Muscle layer of duodenum (tissue), 2 donors: ENCODE measurements at regions not wholly inside any gene's neighbourhood (a gene's known extent, or its start where the extent isn't known, plus 50 kb on each side); places are given as distances from the start of the nearest gene placed in this dataset.

ENCODE experiments used
- H3K27ac ChIP-seq: one replicate; pipeline ENCODE4 v1.7.0; 2013; ENCODE audit warnings: mild to moderate bottlenecking, low read length
- H3K27me3 ChIP-seq: one replicate; pipeline ENCODE4 v1.7.0; 2013; ENCODE audit warnings: low read depth, mild to moderate bottlenecking, control low read depth, low read length
- H3K36me3 ChIP-seq, 2 donors: one replicate each; pipeline ENCODE4 v1.7.0; 2013; ENCODE audit warnings: low read length in 2 of 2, control low read depth in 1 of 2, mild to moderate bottlenecking in 1 of 2; ENCODE audit not compliant: insufficient read depth in 2 of 2, control insufficient read depth in 1 of 2
- H3K4me1 ChIP-seq, 2 donors: one replicate each; pipeline ENCODE4 v1.7.0; 2013; ENCODE audit warnings: low read length in 2 of 2, mild to moderate bottlenecking in 2 of 2, control low read depth in 1 of 2, moderate library complexity in 1 of 2; ENCODE audit not compliant: insufficient read depth in 2 of 2, control insufficient read depth in 1 of 2
- H3K4me3 ChIP-seq, 2 donors: one replicate each; pipeline ENCODE4 v1.7.0; 2013; ENCODE audit warnings: low read length in 2 of 2, low read depth in 1 of 2, mild to moderate bottlenecking in 1 of 2
- H3K9me3 ChIP-seq, 2 donors: one replicate each; pipeline ENCODE4 v1.7.0; 2013; ENCODE audit warnings: low read length in 2 of 2, control low read depth in 1 of 2, mild to moderate bottlenecking in 1 of 2; ENCODE audit not compliant: control insufficient read depth in 1 of 2
- donor health status: healthy.

DNA sequence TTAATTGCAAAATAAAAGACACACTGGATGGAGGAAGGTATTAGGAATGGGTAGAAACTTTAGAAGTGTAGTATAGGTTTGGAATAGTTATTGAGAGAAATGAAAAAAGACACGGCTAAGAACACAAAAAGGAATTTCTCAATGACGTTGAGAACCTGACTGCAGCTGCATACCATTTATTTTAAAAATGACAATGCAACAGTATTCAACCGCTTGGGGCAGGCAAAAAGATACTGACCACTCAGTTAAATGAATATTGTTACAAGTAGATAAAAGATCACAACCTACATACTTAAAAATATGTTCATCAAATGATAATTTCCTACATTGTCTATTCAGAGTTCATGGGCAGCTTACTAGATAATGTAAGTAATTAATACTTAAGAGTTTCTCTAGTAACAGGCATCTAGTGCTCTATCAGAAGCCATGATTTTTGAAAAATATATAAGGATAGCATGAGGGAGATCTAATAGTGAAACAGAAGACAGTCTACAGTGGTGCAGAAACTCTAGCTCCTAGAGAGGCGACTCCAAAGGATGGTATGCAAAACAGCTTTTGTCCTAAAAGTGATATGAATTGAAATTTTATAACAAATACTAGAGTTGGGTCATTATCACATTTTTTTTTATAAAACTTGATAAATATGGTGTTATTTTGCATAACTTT is 216.2 kb upstream of the VEGFC start:
- Histone ChIP-seq H3K36me3 (no peaks in the 10 kb centered on the region), H3K4me1 (no peaks in the 10 kb centered on the region), H3K9me3 (peaks cover 5 to 10% of the 10 kb centered on the region in 2 donors), H3K27me3 (no peaks in the 10 kb centered on the region), H3K27ac (no peak overlapping the region), H3K4me3 (no peak overlapping the region)

DNA sequence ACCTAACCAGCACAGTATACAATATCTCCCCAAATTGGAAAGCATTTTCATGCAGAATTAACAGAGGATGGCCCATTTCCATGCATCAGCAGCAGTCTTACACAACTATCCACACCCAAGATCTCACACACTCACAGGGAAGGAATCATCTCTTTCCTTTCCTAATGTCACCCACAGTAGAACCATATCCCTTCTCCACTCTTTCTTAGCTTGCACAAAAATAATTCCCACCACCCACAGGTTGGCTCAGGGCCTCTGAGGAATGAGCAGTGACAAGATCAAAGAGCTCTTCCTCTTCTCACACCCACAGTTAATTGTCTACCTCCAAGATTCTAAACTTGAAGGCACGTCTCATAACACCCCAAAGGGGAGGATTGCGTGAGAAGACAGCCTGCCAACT is 217.7 kb upstream of the VEGFC start:
- Histone ChIP-seq H3K9me3 (peaks cover 5 to 11% of the 10 kb centered on the region in 2 donors), H3K27ac (no peak overlapping the region), H3K4me1 (no peaks in the 10 kb centered on the region), H3K4me3 (no peak overlapping the region), H3K36me3 (no peaks in the 10 kb centered on the region), H3K27me3 (no peaks in the 10 kb centered on the region)

DNA sequence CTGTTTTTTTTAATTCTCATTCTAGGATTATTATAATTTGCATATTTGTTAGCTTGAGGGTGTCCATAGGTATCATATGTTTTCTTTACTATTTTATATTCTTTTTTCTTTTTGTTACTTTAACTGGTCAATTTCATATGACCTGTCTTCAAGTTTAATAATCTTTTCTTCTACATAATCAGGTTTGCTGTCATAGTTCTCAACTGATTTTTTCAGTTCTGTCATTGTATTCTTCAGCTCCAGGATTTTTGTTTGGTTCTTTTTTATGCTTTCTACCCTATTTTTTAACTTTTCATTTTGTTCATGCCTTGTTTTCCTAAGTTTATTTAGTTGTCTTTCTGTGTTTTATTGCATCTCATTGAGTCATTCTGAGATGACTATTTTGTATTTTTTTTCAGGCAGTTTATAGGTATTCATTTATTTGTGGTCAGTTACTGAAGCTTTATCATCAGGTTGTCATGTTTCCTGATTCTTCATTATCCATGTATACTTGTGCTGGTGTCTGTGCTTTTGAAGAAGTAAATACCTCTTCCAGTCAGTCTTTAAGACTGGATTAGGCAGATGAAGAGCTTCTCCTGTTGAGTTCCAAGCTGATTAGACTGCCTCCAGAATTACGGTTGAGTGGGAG is 220.3 kb upstream of the VEGFC start:
- Histone ChIP-seq H3K27ac (no peak overlapping the region), H3K4me1 (no peaks in the 10 kb centered on the region), H3K36me3 (no peaks in the 10 kb centered on the region), H3K4me3 (no peak overlapping the region), H3K27me3 (no peaks in the 10 kb centered on the region), H3K9me3 (peaks cover 5 to 11% of the 10 kb centered on the region in 2 donors)

DNA sequence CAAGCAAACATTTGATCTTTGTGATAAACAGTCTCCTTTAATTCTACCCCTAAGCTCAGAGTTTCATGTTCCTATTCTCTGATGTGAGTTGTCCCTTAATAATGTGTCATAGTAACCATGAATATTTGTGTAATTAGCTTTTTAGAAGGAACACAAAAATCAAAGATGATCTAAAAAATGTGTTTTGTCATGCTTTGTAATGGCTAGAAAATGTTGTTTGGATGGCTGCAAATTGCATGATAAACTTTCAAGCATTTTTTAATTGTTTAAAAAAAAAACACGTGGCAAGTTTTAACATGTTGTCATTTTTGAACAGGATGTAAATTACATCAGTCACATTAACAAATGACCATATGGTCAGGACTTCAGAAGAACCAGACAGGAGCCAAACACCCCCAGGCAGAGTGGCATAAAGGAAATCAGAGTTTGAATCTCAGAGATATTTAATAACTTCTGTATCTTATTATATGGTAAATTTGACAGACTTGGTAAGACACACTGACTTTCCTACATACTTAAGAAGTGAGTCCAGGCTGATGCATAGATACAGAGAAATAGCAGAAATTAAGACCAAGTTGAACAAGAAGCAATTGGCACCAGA is 223.9 kb upstream of the VEGFC start:
- H3K27ac ChIP-seq: no peak overlapping the region
- no peaks in the 10 kb centered on the region for H3K27me3 ChIP-seq
- H3K4me3 ChIP-seq: no peak overlapping the region
- no peaks in the 10 kb centered on the region for H3K36me3 ChIP-seq
- no peaks in the 10 kb centered on the region for H3K4me1 ChIP-seq
- H3K9me3 ChIP-seq: peaks cover 5 to 14% of the 10 kb centered on the region in 2 donors

DNA sequence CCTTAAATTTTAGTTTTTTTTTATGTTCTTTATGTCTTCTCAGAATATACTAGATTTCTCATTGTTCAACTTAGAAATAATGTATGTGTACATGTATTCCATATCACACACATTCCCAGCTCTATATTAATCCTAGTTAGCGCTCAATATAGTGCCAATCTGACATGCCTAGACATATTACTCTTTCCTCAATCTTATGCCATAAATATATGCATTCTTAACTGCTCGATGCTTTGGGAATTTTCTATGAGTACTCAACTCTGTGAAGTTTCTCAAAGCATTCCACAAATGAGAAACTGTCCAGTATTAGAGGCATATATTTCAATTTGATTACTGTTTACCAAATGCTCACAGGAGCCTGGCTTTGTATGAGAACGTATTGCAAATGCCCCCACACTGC is 231.2 kb upstream of the VEGFC start:
- Histone ChIP-seq H3K9me3 (peaks cover 0 to 2% of the 10 kb centered on the region in 2 donors), H3K27me3 (no peaks in the 10 kb centered on the region), H3K4me3 (no peak overlapping the region), H3K36me3 (no peaks in the 10 kb centered on the region), H3K27ac (no peak overlapping the region), H3K4me1 (no peaks in the 10 kb centered on the region)

DNA sequence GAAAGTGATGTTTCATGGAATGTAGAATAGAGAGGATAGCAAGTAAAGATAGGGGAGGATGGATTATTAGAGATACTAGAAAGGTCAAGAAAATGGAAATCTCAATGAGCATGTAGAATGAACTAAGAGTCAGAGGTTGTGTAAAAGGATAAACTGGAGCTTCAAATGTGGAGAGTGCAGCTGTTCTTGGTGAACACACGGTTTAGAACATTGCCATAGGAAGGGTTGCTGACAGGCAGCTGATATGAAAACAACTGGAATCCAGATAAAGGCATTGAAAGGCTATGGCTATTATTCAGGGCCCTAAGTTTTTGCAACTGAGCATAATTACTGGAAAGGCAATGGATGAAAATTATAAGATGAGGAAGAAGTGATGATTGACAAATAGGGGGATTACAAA is 239.6 kb upstream of the VEGFC start:
- H3K36me3 ChIP-seq: no peaks in the 10 kb centered on the region
- no peak overlapping the region for H3K27ac ChIP-seq
- H3K4me3 ChIP-seq: no peak overlapping the region
- no peaks in the 10 kb centered on the region for H3K27me3 ChIP-seq
- no peaks in the 10 kb centered on the region for H3K4me1 ChIP-seq
- no peaks in the 10 kb centered on the region for H3K9me3 ChIP-seq

DNA sequence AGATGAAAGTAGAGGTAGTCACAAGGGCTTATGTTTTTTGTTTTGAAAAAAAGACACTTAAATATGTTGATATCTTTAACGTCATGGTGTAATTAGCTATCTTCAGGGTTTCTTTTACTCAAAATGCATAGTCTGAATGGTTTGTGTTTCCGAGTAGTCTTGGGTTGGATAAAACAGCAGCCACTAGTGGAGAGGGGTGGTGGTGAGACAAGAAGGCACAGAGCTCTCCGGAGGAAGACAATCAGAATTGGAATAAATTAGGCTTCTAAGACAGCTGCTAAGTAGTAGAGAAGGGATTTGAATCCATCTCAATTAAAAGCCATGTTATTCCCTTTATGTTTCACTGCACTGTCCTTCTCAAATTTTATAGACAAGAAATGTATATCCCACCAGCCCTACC is 240.4 kb upstream of the VEGFC start:
- H3K4me1 ChIP-seq: no peaks in the 10 kb centered on the region
- H3K27ac ChIP-seq: no peak overlapping the region
- H3K27me3 ChIP-seq: no peaks in the 10 kb centered on the region
- no peaks in the 10 kb centered on the region for H3K9me3 ChIP-seq
- H3K36me3 ChIP-seq: no peaks in the 10 kb centered on the region
- H3K4me3 ChIP-seq: no peak overlapping the region

DNA sequence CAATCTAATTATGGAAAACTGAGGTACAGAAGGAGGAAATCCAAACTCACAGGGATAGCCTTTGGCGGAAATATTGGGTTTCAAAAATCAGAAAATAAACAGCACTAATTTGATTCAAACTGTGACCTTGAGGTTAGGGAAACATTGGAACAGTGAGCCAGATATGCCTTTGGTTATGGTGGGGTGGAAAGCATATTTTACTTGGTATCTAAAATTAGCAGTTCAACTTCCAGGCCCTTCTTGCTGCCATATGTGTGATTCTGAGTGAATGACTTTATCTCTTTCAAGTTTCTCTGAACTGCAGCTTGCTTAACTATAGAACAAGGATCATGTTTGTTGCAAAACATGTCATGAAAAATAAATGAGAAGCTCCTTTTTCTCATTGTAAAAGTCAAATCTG is 240.9 kb upstream of the VEGFC start:
- Histone ChIP-seq H3K4me3 (no peak overlapping the region), H3K4me1 (no peaks in the 10 kb centered on the region), H3K9me3 (no peaks in the 10 kb centered on the region), H3K27ac (no peak overlapping the region), H3K27me3 (no peaks in the 10 kb centered on the region), H3K36me3 (no peaks in the 10 kb centered on the region)

DNA sequence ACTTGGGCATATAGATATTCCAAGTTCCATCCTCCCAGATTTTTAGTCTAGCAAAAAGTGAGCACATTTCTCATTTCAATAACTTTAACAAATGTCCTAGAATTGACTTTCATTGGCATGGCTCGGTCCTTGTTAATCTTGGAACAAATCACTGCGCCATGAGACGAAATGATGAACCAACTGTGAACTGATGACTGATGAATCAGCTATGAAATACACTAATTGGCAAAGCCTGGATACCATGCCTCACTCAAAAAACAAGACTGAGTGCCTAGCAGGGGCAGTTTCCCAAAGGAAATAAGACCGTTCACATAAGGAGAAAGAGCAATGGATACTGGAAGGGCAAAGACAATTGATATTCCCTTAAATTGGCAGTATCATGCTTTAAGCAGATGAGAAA is 248.6 kb upstream of the VEGFC start:
- no peaks in the 10 kb centered on the region for H3K27me3 ChIP-seq
- H3K27ac ChIP-seq: no peak overlapping the region
- H3K9me3 ChIP-seq: no peaks in the 10 kb centered on the region
- H3K36me3 ChIP-seq: no peaks in the 10 kb centered on the region
- H3K4me3 ChIP-seq: no peak overlapping the region
- no peaks in the 10 kb centered on the region for H3K4me1 ChIP-seq

DNA sequence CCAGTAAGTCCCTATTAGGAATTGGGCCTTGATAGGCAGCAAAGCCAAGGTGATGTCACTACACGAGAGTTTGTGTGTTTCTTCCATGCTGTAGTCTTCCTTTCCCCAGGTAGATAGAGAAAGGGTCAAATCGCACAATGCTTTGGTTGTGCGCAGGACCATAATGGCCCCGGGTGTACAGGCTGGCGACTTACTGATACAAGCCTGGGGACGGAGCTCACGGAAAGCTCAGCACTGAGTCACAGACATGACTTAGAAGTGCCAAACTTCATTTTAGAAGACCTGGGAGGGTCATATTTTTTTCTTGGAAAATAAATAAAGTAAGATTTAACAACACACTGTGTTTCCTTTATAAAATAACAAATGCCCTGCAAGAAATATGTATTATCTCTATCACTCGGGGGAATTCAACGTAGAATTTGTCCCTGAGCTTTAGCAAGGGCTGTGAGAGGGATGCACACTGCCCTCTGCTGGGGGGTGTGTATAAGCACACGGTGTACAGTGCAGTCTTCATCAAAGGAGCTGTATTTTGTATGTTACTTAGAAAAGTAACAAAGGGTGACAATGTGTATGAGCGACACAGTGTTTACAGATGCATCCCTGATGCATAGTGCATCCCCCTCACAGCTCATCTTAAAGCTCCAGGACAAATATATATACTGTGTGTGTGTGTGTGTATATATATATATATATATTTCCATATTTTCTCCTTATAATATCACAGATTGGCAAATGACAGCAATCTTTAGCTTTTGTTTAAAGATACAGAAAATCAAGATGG is 254.5 kb upstream of the VEGFC start:
- no peaks in the 10 kb centered on the region for H3K4me1 ChIP-seq
- H3K36me3 ChIP-seq: no peaks in the 10 kb centered on the region
- no peaks in the 10 kb centered on the region for H3K27me3 ChIP-seq
- H3K9me3 ChIP-seq: no peaks in the 10 kb centered on the region
- no peak overlapping the region for H3K4me3 ChIP-seq
- no peak overlapping the region for H3K27ac ChIP-seq

DNA sequence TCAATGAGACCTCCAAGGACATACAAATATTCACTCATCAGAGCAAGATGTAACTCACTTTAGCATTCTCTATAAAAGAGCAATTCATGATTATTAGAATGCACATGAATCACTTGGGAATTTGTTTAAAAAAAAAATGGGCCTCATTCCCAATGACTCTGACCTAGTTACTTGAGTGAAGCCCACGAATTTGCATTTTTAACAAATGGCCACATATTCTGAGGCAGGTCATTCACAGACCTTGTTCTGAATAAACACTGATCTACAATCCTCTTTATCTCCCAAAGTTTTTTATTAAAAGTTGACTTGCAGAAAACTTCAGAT is 255.1 kb upstream of the VEGFC start:
- Histone ChIP-seq H3K27ac (no peak overlapping the region), H3K36me3 (no peaks in the 10 kb centered on the region), H3K27me3 (no peaks in the 10 kb centered on the region), H3K4me1 (no peaks in the 10 kb centered on the region), H3K4me3 (no peak overlapping the region), H3K9me3 (no peaks in the 10 kb centered on the region)
